Neural progenitor cell (in vitro differentiated cells): ENCODE measurements at regions not wholly inside any gene's neighbourhood (a gene's known extent, or its start where the extent isn't known, plus 50 kb on each side); places are given as distances from the start of the nearest gene placed in this dataset.

Source experiments
- DNase-seq: peaks from one replicate; pipeline ENCODE4 v3.0.0-alpha.2; 2016; ENCODE audit warnings: low spot score
- H2AFZ ChIP-seq: fragments of 200-600 bp; sonication (generic); replicated peaks from 2 replicates; pipeline ENCODE4 v1.6.1; 2016; ENCODE audit warnings: antibody characterized with exemption
- H3F3A ChIP-seq: fragments of 200-600 bp; sonication (generic); 2 replicates; pipeline ENCODE4 v1.6.1; 2016; ENCODE audit warnings: antibody characterized with exemption, low read depth
- H3K27ac ChIP-seq: fragments of 200-600 bp; sonication (generic); 2 replicates; pipeline ENCODE4 v1.5.1; 2016; ENCODE audit warnings: mild to moderate bottlenecking
- H3K27me3 ChIP-seq: fragments of 200-600 bp; sonication (generic); 2 replicates; pipeline ENCODE4 v1.6.1; 2016; ENCODE audit warnings: mild to moderate bottlenecking, moderate library complexity
- H3K36me3 ChIP-seq: fragments of 200-600 bp; sonication (generic); 2 replicates; pipeline ENCODE4 v1.5.1; 2016
- H3K4me1 ChIP-seq: fragments of 200-600 bp; sonication (generic); 2 replicates; pipeline ENCODE4 v1.6.1; 2016; ENCODE audit warnings: mixed run types
- H3K4me2 ChIP-seq: fragments of 200-600 bp; sonication (generic); 2 replicates; pipeline ENCODE4 v1.6.1; 2016
- H3K4me3 ChIP-seq: fragments of 200-600 bp; sonication (generic); 2 replicates; pipeline ENCODE4 v1.5.1; 2016
- H3K79me2 ChIP-seq: fragments of 200-600 bp; sonication (generic); 2 replicates; pipeline ENCODE4 v1.6.1; 2016; ENCODE audit warnings: low read depth
- H3K9ac ChIP-seq: fragments of 200-600 bp; sonication (generic); 2 replicates; pipeline ENCODE4 v1.6.1; 2016
- H3K9me3 ChIP-seq: fragments of 200-600 bp; sonication (generic); 2 replicates; pipeline ENCODE4 v1.5.1; 2016; ENCODE audit warnings: low read depth
- H4K20me1 ChIP-seq: fragments of 200-600 bp; sonication (generic); 2 replicates; pipeline ENCODE4 v1.6.1; 2016; ENCODE audit warnings: low read depth
- H3K27ac Mint-ChIP-seq: 3 replicates; pipeline ENCODE4 v1.8.0; 2021; ENCODE audit warnings: mixed read lengths
- H3K27me3 Mint-ChIP-seq: 2 replicates; pipeline ENCODE4 v1.8.0; 2022; ENCODE audit warnings: low read depth, mild to moderate bottlenecking, inconsistent platforms, moderate library complexity, mixed read lengths; ENCODE audit not compliant: insufficient read depth
- H3K36me3 Mint-ChIP-seq: 3 replicates; pipeline ENCODE4 v1.8.0; 2021; ENCODE audit warnings: mixed read lengths
- H3K4me1 Mint-ChIP-seq: 3 replicates; pipeline ENCODE4 v1.8.0; 2021; ENCODE audit warnings: mixed read lengths
- H3K4me3 Mint-ChIP-seq: 3 replicates; pipeline ENCODE4 v1.8.0; 2021; ENCODE audit warnings: mild to moderate bottlenecking, moderate library complexity, mixed read lengths
- H3K9me3 Mint-ChIP-seq: 3 replicates; pipeline ENCODE4 v1.8.0; 2020; ENCODE audit warnings: mixed read lengths
- EZH2 ChIP-seq: fragments of 200-600 bp; sonication (generic); IDR thresholded peaks from 2 replicates; pipeline ENCODE4 v1.6.1; 2017; ENCODE audit warnings: antibody characterized with exemption, mild to moderate bottlenecking, moderate library complexity
- EZH2phosphoT487 ChIP-seq: fragments of 200-600 bp; sonication (generic); IDR thresholded peaks from 2 replicates; pipeline ENCODE4 v1.6.1; 2017; ENCODE audit warnings: antibody characterized with exemption
- TF ChIP-seq, protein P1 (sequence below): fragments of 200-600 bp; sonication (generic); IDR thresholded peaks from 2 replicates; pipeline ENCODE4 v1.5.1; 2017; ENCODE audit warnings: antibody characterized with exemption, mild to moderate bottlenecking

DNA sequence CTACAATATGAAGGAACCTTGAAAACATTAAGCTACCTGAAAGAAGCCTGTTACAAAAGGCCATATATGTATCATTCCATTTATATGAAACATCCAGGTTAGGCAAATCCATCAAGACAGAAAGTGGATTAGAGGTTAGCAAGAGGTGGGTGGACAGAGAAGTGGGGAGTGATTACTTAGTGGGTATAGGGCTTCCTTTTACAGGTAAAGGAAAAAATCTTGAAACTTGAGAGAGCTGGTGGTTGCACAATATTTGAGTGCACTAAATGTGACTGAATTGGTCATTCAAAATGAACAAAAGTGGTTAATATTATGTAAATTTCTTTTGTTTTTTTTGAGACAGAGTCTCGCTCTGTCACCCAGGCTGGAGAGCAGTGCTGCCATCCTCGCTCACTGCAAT lies 119.4 kb upstream of the KIF5B start:
- Mint-ChIP-seq H3K4me1 (peaks cover 4% of the 10 kb centered on the region), H3K4me3 (no peak overlapping the region), H3K27me3 (peaks cover 7% of the 10 kb centered on the region), H3K27ac (no peak overlapping the region), H3K36me3 (no peaks in the 10 kb centered on the region), H3K9me3 (no peaks in the 10 kb centered on the region)
- Histone ChIP-seq H3K4me3 (no peak overlapping the region), H3K9me3 (no peaks in the 10 kb centered on the region), H4K20me1 (no peaks in the 10 kb centered on the region), H2AFZ (no peak overlapping the region), H3K9ac (no peak overlapping the region), H3K27me3 (no peaks in the 10 kb centered on the region), H3K4me2 (no peak overlapping the region), H3F3A (no peaks in the 10 kb centered on the region), H3K79me2 (no peaks in the 10 kb centered on the region), H3K4me1 (no peaks in the 10 kb centered on the region), H3K27ac (no peak overlapping the region), H3K36me3 (no peaks in the 10 kb centered on the region)
- TF ChIP-seq, protein P1, sequence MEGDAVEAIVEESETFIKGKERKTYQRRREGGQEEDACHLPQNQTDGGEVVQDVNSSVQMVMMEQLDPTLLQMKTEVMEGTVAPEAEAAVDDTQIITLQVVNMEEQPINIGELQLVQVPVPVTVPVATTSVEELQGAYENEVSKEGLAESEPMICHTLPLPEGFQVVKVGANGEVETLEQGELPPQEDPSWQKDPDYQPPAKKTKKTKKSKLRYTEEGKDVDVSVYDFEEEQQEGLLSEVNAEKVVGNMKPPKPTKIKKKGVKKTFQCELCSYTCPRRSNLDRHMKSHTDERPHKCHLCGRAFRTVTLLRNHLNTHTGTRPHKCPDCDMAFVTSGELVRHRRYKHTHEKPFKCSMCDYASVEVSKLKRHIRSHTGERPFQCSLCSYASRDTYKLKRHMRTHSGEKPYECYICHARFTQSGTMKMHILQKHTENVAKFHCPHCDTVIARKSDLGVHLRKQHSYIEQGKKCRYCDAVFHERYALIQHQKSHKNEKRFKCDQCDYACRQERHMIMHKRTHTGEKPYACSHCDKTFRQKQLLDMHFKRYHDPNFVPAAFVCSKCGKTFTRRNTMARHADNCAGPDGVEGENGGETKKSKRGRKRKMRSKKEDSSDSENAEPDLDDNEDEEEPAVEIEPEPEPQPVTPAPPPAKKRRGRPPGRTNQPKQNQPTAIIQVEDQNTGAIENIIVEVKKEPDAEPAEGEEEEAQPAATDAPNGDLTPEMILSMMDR: no peak
- TF ChIP-seq EZH2phosphoT487 (no peak), EZH2 (no peak)
- DNase-seq: no peak

DNA sequence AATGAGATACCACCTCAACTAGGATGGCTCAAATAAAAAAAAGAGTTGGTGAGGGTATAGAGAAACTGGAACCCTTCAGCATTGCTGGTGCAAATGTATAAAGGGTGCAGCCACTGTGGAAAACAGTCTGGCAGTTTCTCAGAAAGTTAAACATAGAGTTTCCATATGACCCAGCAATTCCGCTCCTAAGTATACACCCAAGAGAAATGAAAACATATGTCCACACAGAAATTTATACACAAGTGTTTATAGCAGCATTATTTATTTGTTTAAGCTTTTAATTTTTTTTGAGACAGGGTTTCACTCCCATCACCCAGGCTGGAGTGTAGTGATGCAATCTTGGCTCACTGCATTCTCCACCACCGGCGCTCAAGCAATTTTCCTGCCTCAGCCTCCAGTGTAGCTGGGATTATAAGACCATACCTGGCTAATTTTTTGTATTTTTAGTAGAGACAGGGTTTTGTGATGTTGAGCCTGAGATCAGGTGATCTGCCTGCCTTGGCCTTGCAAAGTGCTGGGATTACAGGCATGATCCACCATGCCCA lies 118.2 kb upstream of the KIF5B start:
- Mint-ChIP-seq H3K9me3 (no peaks in the 10 kb centered on the region), H3K27me3 (peaks cover 7% of the 10 kb centered on the region), H3K27ac (no peak overlapping the region), H3K4me3 (no peak overlapping the region), H3K36me3 (no peaks in the 10 kb centered on the region), H3K4me1 (peaks cover 2% of the 10 kb centered on the region)
- Histone ChIP-seq H3K36me3 (no peaks in the 10 kb centered on the region), H3K9ac (no peak overlapping the region), H3K9me3 (no peaks in the 10 kb centered on the region), H3K79me2 (no peaks in the 10 kb centered on the region), H3K4me3 (no peak overlapping the region), H3K27me3 (no peaks in the 10 kb centered on the region), H2AFZ (no peak overlapping the region), H3K4me2 (no peak overlapping the region), H3K27ac (no peak overlapping the region), H4K20me1 (no peaks in the 10 kb centered on the region), H3K4me1 (no peaks in the 10 kb centered on the region), H3F3A (no peaks in the 10 kb centered on the region)
- no peak for DNase-seq
- TF ChIP-seq EZH2phosphoT487 (no peak), EZH2 (no peak)
- TF ChIP-seq, protein P1: no peak

DNA sequence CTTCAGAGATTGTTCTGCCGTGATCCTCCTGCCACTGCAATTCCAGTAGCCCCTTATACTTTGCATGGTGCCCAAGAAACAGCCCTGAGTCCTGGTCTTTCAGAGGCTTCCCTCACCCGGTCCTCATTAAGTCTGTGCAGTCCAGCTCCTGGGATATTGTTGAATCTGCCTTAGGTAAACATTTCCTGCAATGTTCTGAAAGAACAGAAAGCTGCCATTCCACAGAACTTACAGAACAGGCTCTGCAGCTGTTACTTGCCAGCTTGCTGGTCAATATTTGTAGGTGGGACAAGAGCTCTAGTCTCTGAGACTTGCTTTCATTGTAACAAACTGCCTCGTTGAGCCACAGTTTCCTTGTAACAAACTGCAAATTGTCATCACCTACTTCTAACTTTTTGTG lies 115.0 kb upstream of the KIF5B start:
- peaks cover 3% of the 10 kb centered on the region for H3F3A ChIP-seq
- H4K20me1 ChIP-seq: no peaks in the 10 kb centered on the region
- Mint-ChIP-seq H3K36me3 (no peaks in the 10 kb centered on the region), H3K4me3 (no peak overlapping the region), H3K27ac (no peak overlapping the region), H3K4me1 (peaks cover 6% of the 10 kb centered on the region), H3K27me3 (peaks cover 1% of the 10 kb centered on the region), H3K9me3 (no peaks in the 10 kb centered on the region)
- H3K4me1 ChIP-seq: no peaks in the 10 kb centered on the region
- no peaks in the 10 kb centered on the region for H3K9me3 ChIP-seq
- H3K27me3 ChIP-seq: no peaks in the 10 kb centered on the region
- no peak overlapping the region for H3K9ac ChIP-seq
- H3K79me2 ChIP-seq: no peaks in the 10 kb centered on the region
- no peak overlapping the region for H3K27ac ChIP-seq
- TF ChIP-seq EZH2phosphoT487 (no peak), EZH2 (no peak)
- TF ChIP-seq, protein P1: no peak
- H3K36me3 ChIP-seq: no peaks in the 10 kb centered on the region
- H3K4me2 ChIP-seq: no peak overlapping the region
- DNase-seq: no peak
- no peak overlapping the region for H2AFZ ChIP-seq
- H3K4me3 ChIP-seq: no peak overlapping the region
